GM23248 (cell line): ENCODE measurements at regions not wholly inside any gene's neighbourhood (a gene's known extent, or its start where the extent isn't known, plus 50 kb on each side); places are given as distances from the start of the nearest gene placed in this dataset.

ENCODE experiments used
- EZH2 ChIP-seq: fragments of 200-600 bp; sonication (generic); IDR thresholded peaks from 2 replicates; pipeline ENCODE4 v1.6.1; 2018; ENCODE audit warnings: antibody characterized with exemption, mild to moderate bottlenecking; ENCODE audit not compliant: insufficient read depth, poor library complexity, severe bottlenecking
- EZH2phosphoT487 ChIP-seq: fragments of 200-600 bp; sonication (generic); IDR thresholded peaks from 2 replicates; pipeline ENCODE4 v1.6.1; 2018; ENCODE audit warnings: antibody characterized with exemption, moderate library complexity, mild to moderate bottlenecking, low read depth; ENCODE audit not compliant: insufficient read depth

DNA sequence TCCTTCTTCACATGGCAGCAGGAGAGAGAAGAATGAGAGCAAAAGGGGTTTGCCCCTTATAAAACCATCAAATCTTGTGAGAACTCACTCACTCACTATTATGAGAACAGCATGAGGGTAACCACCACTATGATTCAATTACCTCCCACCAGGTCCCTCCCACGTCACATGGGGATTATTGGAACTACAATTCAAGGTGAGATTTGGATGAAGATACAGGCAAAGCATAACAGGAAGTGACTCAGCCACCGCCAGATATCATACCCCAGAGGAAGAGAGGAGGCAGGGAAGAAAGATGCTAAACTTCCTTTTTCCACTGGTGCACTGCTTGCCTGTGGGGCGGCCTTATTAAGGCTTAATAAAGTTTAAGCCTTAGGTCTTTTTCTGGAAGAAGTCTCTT is 766.1 kb downstream of the KCTD8 start:
- TF ChIP-seq EZH2, result no peak
- TF ChIP-seq EZH2phosphoT487, result no peak
